Calu3 (cell line): ENCODE measurements at regions not wholly inside any gene's neighbourhood (a gene's known extent, or its start where the extent isn't known, plus 50 kb on each side); places are given as distances from the start of the nearest gene placed in this dataset.

Experiments
- BruUV-seq: library from RNA; stranded (reverse); fragments of 400-500 nt; replicated peaks from 2 replicates; lab custom pipeline; 2021; lab: Mats Ljungman, UMichigan
- CTCF ChIA-PET: fragments of 300-600 bp; sonication (Branson Sonifier 250); formaldehyde crosslinking; loops from one replicate; lab custom pipeline; 2022; ENCODE audit warnings: antibody characterized with exemption; lab: Charles Lee
- DNase-seq: peaks from one replicate; pipeline ENCODE4 v3.0.0; 2022
- H3K27ac Mint-ChIP-seq: one replicate; pipeline ENCODE4 v1.8.0; 2022; ENCODE audit warnings: mixed read lengths; ENCODE audit not compliant: unreplicated experiment
- H3K27me3 Mint-ChIP-seq: one replicate; pipeline ENCODE4 v1.8.0; 2022; ENCODE audit warnings: mixed read lengths; ENCODE audit not compliant: unreplicated experiment
- H3K36me3 Mint-ChIP-seq: one replicate; pipeline ENCODE4 v1.8.0; 2022; ENCODE audit warnings: mild to moderate bottlenecking, moderate library complexity, mixed read lengths; ENCODE audit not compliant: insufficient read depth, unreplicated experiment
- H3K4me1 Mint-ChIP-seq: one replicate; pipeline ENCODE4 v1.8.0; 2022; ENCODE audit warnings: mild to moderate bottlenecking, low read depth, mixed read lengths; ENCODE audit not compliant: unreplicated experiment
- H3K4me3 Mint-ChIP-seq: one replicate; pipeline ENCODE4 v1.8.0; 2022; ENCODE audit warnings: mild to moderate bottlenecking, low read depth, moderate library complexity, mixed read lengths; ENCODE audit not compliant: unreplicated experiment
- H3K9me3 Mint-ChIP-seq: one replicate; pipeline ENCODE4 v1.8.0; 2022; ENCODE audit warnings: low read depth, mixed read lengths; ENCODE audit not compliant: unreplicated experiment
- intact Hi-C: fragments of 100-400 bp; cut with micrococcal nuclease; formaldehyde crosslinking; loops from one replicate; pipeline ENCODE4 v1.10.0; 2022; ENCODE audit not compliant: unreplicated experiment
- TF ChIP-seq, protein P1 (sequence below): fragments of 200-600 bp; IDR thresholded peaks from one replicate; pipeline ENCODE4 v1.8.0; 2022; ENCODE audit warnings: antibody characterized with exemption; ENCODE audit not compliant: unreplicated experiment

DNA sequence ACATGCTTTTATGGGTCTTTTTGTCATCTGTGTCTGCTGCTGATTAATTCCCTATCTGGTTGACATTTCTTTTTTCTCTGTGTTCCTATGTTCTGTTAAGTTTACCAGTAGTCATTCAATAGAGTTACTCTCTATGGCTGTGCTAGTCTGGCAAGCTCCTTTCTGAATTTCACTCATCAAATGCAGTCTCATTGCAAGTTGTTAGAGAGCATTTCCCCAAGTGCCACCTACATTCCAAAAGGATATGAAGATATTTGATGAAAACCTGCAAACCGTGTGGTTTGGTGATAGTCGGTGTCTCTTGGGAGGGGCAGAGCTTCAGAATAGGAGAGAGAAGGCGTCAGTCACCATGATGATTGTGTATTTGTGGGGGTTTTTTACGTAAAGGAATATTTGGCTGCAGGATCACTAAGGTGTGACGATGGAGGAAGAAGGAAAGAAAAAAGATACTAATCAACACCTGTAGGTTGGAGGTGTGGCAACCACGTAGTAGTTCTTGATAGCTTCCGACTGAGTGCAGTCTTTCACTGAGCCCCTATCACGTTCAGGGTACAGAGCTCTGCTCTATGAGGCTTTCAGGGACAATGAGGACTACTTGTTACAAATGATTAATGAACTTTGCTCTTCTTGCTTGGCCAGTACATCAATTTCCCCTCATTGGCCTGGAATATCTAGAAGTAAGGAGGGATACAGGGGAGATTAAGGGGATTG lies 73.1 kb upstream of the TNFAIP3 start:
- CTCF ChIA-PET = no interaction called here
- intact Hi-C loops = no loop called here
- DNase-seq = no peak
- H3K4me3 Mint-ChIP-seq = no peak overlapping the region
- H3K27me3 Mint-ChIP-seq = no peaks in the 10 kb centered on the region
- no peaks in the 10 kb centered on the region for H3K9me3 Mint-ChIP-seq
- H3K36me3 Mint-ChIP-seq = no peaks in the 10 kb centered on the region
- H3K4me1 Mint-ChIP-seq = peaks cover 11% of the 10 kb centered on the region
- TF ChIP-seq, protein P1, sequence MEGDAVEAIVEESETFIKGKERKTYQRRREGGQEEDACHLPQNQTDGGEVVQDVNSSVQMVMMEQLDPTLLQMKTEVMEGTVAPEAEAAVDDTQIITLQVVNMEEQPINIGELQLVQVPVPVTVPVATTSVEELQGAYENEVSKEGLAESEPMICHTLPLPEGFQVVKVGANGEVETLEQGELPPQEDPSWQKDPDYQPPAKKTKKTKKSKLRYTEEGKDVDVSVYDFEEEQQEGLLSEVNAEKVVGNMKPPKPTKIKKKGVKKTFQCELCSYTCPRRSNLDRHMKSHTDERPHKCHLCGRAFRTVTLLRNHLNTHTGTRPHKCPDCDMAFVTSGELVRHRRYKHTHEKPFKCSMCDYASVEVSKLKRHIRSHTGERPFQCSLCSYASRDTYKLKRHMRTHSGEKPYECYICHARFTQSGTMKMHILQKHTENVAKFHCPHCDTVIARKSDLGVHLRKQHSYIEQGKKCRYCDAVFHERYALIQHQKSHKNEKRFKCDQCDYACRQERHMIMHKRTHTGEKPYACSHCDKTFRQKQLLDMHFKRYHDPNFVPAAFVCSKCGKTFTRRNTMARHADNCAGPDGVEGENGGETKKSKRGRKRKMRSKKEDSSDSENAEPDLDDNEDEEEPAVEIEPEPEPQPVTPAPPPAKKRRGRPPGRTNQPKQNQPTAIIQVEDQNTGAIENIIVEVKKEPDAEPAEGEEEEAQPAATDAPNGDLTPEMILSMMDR = no peak
- BruUV-seq = no TSS peak
- H3K27ac Mint-ChIP-seq = no peak overlapping the region

DNA sequence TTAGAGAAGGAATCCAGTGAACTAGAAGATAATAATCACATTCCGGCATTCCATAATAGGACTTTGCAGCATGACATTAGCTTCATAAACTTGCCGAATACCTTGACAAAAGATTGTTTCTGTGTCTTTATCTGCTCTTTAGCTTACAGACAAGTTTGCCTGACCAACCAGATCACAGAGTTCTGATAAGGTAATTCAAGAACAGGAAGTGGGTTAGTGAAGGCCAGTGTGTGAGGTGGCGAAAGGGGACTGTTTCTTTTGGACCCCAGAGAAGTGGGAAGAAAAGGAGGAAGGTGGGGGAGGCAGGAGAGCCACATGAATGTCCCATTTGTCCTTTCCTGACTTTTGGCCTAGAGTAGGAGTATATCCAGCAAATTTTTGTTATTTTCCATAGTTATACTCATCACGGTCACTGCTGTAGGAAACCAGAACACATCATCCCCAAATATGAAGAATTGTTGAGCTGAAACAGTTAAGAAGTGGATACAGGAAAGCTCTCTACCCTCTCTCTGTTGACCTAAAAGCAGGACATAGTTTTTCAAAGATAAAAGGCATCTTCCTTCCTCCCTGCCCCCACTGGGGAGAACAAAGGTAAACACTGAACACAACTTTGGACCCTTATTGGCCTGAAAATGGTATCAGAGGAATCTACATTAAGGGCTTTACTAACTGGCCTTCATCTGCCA lies 72.4 kb upstream of the TNFAIP3 start:
- Mint-ChIP-seq H3K36me3 (no peaks in the 10 kb centered on the region), H3K9me3 (no peaks in the 10 kb centered on the region), H3K4me3 (no peak overlapping the region), H3K27me3 (no peaks in the 10 kb centered on the region), H3K4me1 (peaks cover 11% of the 10 kb centered on the region), H3K27ac (no peak overlapping the region)
- CTCF ChIA-PET = no interaction called here
- intact Hi-C loops = no loop called here
- no peak for DNase-seq
- TF ChIP-seq, protein P1 = no peak
- BruUV-seq = no TSS peak

DNA sequence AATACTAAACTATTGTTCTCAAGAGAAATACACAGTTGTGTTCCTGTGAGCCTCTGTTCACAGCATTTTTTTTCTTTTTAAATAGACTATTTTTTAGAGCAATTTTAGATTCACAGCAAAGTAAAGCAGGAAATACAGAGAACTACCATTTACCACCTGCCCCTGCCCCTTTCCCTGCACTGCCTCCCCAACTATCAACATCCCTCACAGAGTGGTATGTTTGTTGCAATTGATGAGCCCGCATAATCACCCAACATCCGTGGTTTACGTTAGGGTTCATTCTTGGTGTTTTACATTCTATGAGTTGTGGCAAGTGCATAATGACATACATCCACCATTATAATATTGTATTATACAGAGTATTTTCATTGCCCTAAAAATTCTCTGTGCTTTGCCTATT lies 71.6 kb upstream of the TNFAIP3 start:
- no peaks in the 10 kb centered on the region for H3K9me3 Mint-ChIP-seq
- DNase-seq = no peak
- peaks cover 18% of the 10 kb centered on the region for H3K4me1 Mint-ChIP-seq
- no peak overlapping the region for H3K4me3 Mint-ChIP-seq
- intact Hi-C loops = no loop called here
- no peaks in the 10 kb centered on the region for H3K27me3 Mint-ChIP-seq
- H3K27ac Mint-ChIP-seq = no peak overlapping the region
- TF ChIP-seq, protein P1 = no peak
- no TSS peak for BruUV-seq
- CTCF ChIA-PET = no interaction called here
- H3K36me3 Mint-ChIP-seq = no peaks in the 10 kb centered on the region

DNA sequence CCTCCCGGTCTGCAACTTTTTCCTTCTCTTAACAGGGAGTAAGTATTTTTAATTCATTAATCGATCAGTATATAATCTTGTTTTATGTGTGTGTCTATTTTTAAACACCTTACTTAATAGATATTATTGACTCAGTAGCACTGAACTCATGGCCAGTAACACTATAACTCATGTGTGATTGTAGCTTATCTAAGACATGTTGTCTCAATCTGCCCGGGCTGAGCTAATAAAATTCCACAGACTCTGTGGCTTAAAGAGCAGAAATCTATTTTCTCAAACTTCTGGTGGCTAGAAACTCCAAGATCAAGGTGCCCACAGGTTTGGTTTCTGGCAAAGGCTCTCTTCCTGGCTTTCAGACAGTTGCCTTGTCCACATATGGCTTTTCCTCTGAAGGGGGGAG lies 68.8 kb upstream of the TNFAIP3 start:
- DNase-seq = no peak
- Mint-ChIP-seq H3K27me3 (no peaks in the 10 kb centered on the region), H3K9me3 (no peaks in the 10 kb centered on the region), H3K27ac (no peak overlapping the region), H3K4me3 (no peak overlapping the region), H3K4me1 (peaks cover 25% of the 10 kb centered on the region), H3K36me3 (no peaks in the 10 kb centered on the region)
- TF ChIP-seq, protein P1 = no peak
- BruUV-seq = no TSS peak
- intact Hi-C loops = no loop called here
- CTCF ChIA-PET = interaction anchor here (1.4 kb wide), 1 partner anchor 69 kb away, joined by 5 read pairs; the partner anchor contains the start of gene TNFAIP3
